ENCODE measurements at regions not wholly inside any gene's neighbourhood (a gene's known extent, or its start where the extent isn't known, plus 50 kb on each side); places are given as distances from the start of the nearest gene placed in this dataset.

- intact Hi-C loops (cut with DNase I; ENCODE audit: low total_unique reads), result no loop called here
- no peak for DNase-seq (ENCODE audit: low spot score in 2 of 2)
- TF ChIP-seq POLR2A (IDR thresholded peaks at IDR 0.05) (no peak), CTCF (IDR thresholded peaks at IDR 0.05) (no peak)
- WGBS, 2 donors, result 73 to 75% methylated on average over 2 of the region's 2 CpGs
- H3K4me3 ChIP-seq (ENCODE audit: low read depth, poor library complexity, severe bottlenecking), result no peak overlapping the region
Measured at GRCh38 chr4:163764569-163764968, 270.1 kb downstream of the TMA16 start.

- WGBS, 2 donors, result 66 to 68% methylated on average over 3 of the region's 3 CpGs
Measured at GRCh38 chr4:163768014-163768413, 273.5 kb downstream of the TMA16 start.

GRCh38 chr4:163772238-163772637, 277.7 kb downstream of the TMA16 start:
- intact Hi-C loops (cut with DNase I; ENCODE audit: low total_unique reads), result no loop called here
- DNase-seq (ENCODE audit: low spot score in 2 of 2), result no peak
- 81 to 89% methylated on average over 1 of the region's 1 CpG for WGBS, 2 donors
- H3K4me3 ChIP-seq (ENCODE audit: low read depth, poor library complexity, severe bottlenecking), result no peak overlapping the region
- TF ChIP-seq POLR2A (IDR thresholded peaks at IDR 0.05), result no peak
- TF ChIP-seq CTCF (IDR thresholded peaks at IDR 0.05), result no peak

More at GRCh38 chr4:163768014-163768413, 273.5 kb downstream of the TMA16 start:
- no peak overlapping the region for H3K4me3 ChIP-seq (ENCODE audit: low read depth, poor library complexity, severe bottlenecking)
- TF ChIP-seq CTCF (IDR thresholded peaks at IDR 0.05), result no peak
- no peak for TF ChIP-seq POLR2A (IDR thresholded peaks at IDR 0.05)
- no peak for DNase-seq (ENCODE audit: low spot score in 2 of 2)
- intact Hi-C loops (cut with DNase I; ENCODE audit: low total_unique reads), result no loop called here

GRCh38 chr4:163773940-163774339, 279.4 kb downstream of the TMA16 start:
- intact Hi-C loops (cut with DNase I; ENCODE audit: low total_unique reads), result no loop called here
- DNase-seq (ENCODE audit: low spot score in 2 of 2), result no peak
- H3K4me3 ChIP-seq (ENCODE audit: low read depth, poor library complexity, severe bottlenecking), result no peak overlapping the region
- TF ChIP-seq CTCF (IDR thresholded peaks at IDR 0.05) (no peak), POLR2A (IDR thresholded peaks at IDR 0.05) (no peak)

GRCh38 chr4:163776957-163777356, 282.5 kb downstream of the TMA16 start:
- 64 to 69% methylated on average over 1 of the region's 1 CpG for whole genome bisulfite sequencing, 2 donors
- TF ChIP-seq CTCF (IDR thresholded peaks at IDR 0.05) (no peak), POLR2A (IDR thresholded peaks at IDR 0.05) (no peak)
- no peak for DNase-seq (ENCODE audit: low spot score in 2 of 2)
- intact Hi-C loops (cut with DNase I; ENCODE audit: low total_unique reads), result no loop called here
- H3K4me3 ChIP-seq (ENCODE audit: low read depth, poor library complexity, severe bottlenecking), result no peak overlapping the region

- no peak for DNase-seq (ENCODE audit: low spot score in 2 of 2)
- TF ChIP-seq CTCF (IDR thresholded peaks at IDR 0.05), result no peak
- TF ChIP-seq POLR2A (IDR thresholded peaks at IDR 0.05), result no peak
- WGBS, 2 donors, result 45 to 54% methylated on average over 2 of the region's 2 CpGs
- H3K4me3 ChIP-seq (ENCODE audit: low read depth, poor library complexity, severe bottlenecking), result no peak overlapping the region
- intact Hi-C loops (cut with DNase I; ENCODE audit: low total_unique reads), result no loop called here
Measured at GRCh38 chr4:163781726-163782125, 287.2 kb downstream of the TMA16 start.
